ENCODE measurements at regions not wholly inside any gene's neighbourhood (a gene's known extent, or its start where the extent isn't known, plus 50 kb on each side); places are given as distances from the start of the nearest gene placed in this dataset.
"Not testable (repeated sequence)": the region's sequence is repeated elsewhere in the genome, so short reads cannot be mapped to it uniquely, and the experiment has no call there.

DNA sequence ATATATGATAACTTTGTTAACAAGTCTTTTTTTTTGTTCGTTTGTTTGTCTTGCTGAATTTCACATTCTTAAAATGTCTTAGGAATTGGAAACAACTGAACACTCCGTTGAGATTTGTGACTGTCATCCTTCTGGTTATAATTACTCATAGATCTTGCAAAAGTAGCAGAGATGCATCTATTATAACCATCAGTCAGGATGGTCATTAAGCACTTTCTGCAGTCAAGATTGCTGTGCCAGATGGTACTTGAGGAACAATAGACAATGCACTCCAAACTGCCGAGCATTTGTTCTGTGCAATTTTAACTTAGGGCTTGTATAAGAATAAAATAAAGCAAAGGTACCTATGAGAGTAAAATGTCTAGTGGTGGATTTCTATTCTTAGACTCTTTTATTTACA, 710.1 kb upstream of the KCND2 start:
- DNase-seq (no peak), ATAC-seq (no peak)
- intact Hi-C loops (cut with micrococcal nuclease): no loop called here

DNA sequence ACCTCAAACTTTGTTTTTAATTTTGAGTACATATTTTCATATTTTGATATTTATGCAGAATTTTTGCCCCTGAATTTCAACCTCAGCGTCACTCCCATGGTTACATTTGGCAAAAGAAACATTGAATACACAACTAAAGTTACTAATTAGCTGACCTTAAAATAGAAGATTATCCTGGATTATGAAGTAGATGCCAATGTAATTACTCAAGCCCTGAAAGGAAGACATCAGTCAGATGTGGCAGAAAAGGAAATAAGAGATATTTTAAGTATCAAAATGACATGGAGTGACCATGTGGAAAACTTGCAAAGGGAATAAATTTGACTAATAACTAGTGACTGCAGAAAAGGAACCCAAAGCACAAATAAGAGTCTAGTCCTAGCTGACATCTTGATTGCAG, 701.3 kb upstream of the KCND2 start:
- intact Hi-C loops (cut with micrococcal nuclease): no loop called here
- no peak for ATAC-seq
- DNase-seq: no peak

- DNase-seq: no peak
- peak; percentile 25 for ATAC-seq
- intact Hi-C loops (cut with micrococcal nuclease): no loop called here
Measured at GRCh38 chr7:119572132-119572531, 700.8 kb upstream of the KCND2 start.

GRCh38 chr7:119572541-119572940, 700.4 kb upstream of the KCND2 start:
- ATAC-seq (no peak), DNase-seq (no peak)
- intact Hi-C loops (cut with micrococcal nuclease): no loop called here

DNA sequence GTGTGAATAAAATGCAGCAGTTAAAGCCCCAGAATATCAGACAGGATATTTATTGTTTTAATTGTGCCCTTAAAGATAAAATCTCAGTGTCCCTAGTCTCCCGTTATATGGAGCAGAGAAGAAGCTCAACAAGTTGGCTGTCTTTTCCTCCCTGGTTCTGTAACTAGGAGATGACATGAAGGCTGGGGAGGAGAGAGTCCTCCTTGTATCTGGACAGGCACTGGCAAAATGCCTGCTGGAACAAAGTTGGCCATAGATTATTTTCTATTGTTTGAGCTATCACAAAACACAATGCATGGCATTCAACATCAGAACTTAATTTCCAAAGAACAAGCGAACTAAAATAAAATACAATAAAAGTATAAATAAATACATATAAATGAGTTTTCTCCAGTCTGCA, 694.9 kb upstream of the KCND2 start:
- ATAC-seq: no peak
- intact Hi-C loops (cut with micrococcal nuclease): no loop called here
- no peak for DNase-seq

DNA sequence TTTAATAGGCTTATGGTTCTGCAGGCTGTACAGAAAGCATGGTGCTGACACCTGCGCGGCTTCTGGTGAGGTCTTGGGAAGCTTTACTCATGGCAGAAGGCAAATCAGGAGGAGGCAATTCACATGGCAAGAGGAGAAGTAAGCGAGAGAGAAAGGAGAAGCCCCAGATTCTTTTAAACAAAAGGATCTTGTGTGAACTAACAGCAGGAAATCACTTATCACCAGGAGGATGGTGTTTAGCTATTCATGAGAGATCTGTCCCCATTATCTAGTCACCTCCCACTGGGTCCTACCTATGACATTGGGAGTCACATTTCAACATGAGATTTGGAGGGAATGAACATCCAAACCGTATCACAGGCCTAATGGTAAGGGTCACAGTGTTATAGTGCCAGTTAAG, 678.0 kb upstream of the KCND2 start:
- ATAC-seq: no peak
- intact Hi-C loops (cut with micrococcal nuclease): no loop called here
- DNase-seq: no peak

- DNase-seq: no peak
- intact Hi-C loops (cut with micrococcal nuclease): no loop called here
- no peak for ATAC-seq
Measured at GRCh38 chr7:119596651-119597050, 676.3 kb upstream of the KCND2 start.

DNA sequence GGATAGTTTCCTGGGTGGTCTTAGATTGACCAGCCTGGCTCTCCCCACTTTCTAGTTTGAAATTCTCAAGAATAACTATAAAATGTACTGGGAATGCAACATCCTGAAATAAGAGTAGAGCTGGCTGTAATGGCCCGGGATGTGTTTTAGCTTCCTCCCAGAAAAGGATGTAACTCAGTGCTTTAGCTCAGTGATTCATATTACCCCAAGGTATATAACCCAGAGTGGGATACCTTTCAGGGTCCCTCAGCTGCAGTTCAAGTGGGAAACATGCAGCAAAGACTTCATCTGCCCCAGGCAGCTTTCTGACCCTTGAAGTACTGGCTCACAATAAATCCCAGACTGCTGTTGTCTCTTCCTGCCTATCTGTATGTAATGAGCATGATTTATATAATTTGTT, 666.7 kb upstream of the KCND2 start:
- intact Hi-C loops (cut with micrococcal nuclease): no loop called here
- no peak for DNase-seq
- ATAC-seq: no peak

GRCh38 chr7:119620769-119621168, 652.2 kb upstream of the KCND2 start:
- DNase-seq (no peak), ATAC-seq (no peak)
- intact Hi-C loops (cut with micrococcal nuclease): no loop called here

GRCh38 chr7:119623427-119623826, 649.5 kb upstream of the KCND2 start:
- ATAC-seq (no peak), DNase-seq (no peak)
- intact Hi-C loops (cut with micrococcal nuclease): no loop called here

DNA sequence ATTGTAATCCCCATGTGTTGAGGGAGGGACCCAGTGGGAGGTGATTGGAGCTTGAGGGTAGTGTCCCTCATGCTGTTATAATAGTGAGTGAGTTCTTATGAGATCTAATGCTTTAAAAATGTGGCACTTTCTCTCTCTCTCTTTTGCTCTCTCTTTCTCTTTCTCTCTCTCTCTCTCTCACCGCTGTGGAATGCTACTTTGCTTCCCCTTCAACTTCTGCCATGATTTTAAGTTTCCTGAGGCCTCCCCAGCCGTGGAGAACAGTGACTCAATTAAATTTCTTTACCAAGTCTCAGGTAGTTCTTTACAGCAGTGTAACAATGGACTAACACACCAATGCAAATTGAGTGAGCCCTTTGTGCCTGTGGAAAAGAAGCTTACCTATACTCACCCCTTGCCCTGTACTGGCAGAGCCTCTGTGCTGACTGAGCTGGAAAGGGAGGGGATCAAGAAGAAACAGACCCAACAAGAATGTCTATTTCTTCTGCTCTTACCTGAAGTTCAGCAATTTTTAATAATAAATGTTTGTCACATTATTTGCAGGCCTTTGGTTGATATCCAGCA, 642.5 kb upstream of the KCND2 start:
- no peak for DNase-seq
- intact Hi-C loops (cut with micrococcal nuclease): no loop called here
- ATAC-seq: no peak

- DNase-seq; ATAC-seq; intact Hi-C loops (cut with micrococcal nuclease): not testable (repeated sequence)
Measured at GRCh38 chr7:119633812-119634211, 639.2 kb upstream of the KCND2 start.

GRCh38 chr7:119640326-119640725, 632.6 kb upstream of the KCND2 start:
- ATAC-seq: no peak
- intact Hi-C loops (cut with micrococcal nuclease): no loop called here
- DNase-seq: no peak

DNA sequence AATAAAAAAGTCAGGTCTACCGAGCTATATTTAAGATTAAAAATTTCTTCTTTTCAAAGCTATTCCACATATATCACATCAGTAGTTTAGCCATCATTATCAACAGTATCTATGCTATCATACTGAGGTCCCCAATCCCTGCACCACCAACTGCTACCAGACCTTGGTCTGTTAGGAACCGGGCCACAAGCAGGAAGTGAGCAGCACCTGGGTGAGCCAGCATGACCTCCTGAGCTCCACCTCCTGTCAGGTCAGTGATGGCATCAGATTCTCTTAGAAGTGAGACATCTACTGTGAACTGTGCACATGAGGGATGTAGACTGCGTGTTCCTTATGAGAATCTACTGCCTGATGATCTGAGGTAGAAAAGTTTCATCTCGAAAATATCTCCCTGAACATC, 632.1 kb upstream of the KCND2 start:
- DNase-seq: no peak
- ATAC-seq: no peak

GRCh38 chr7:119643558-119643957, 629.4 kb upstream of the KCND2 start:
- intact Hi-C loops (cut with micrococcal nuclease): no loop called here
- ATAC-seq (no peak), DNase-seq (no peak)

More for the DNA sequence above, 632.1 kb upstream of the KCND2 start:
- intact Hi-C loops (cut with micrococcal nuclease): no loop called here

- intact Hi-C loops (cut with micrococcal nuclease): no loop called here
- DNase-seq (no peak), ATAC-seq (no peak)
Measured at GRCh38 chr7:119647286-119647685, 625.7 kb upstream of the KCND2 start.

DNA sequence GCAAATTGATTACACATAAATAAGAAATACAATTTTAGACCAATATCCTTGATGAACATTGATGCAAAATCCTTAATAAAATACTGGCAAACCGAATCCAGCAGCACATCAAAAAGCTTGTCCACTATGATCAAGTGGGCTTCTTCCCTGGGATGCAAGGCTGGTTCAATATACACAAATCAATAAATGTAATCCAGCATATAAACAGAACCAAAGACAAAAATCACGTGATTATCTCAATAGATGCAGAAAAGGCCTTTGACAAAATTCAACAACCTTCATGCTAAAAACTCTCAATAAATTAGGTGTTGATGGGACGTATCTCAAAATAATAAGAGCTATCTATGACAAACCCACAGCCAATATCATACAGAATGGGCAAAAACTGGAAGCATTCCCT, 624.2 kb upstream of the KCND2 start:
- intact Hi-C loops (cut with micrococcal nuclease); DNase-seq; ATAC-seq: not testable (repeated sequence)

DNA sequence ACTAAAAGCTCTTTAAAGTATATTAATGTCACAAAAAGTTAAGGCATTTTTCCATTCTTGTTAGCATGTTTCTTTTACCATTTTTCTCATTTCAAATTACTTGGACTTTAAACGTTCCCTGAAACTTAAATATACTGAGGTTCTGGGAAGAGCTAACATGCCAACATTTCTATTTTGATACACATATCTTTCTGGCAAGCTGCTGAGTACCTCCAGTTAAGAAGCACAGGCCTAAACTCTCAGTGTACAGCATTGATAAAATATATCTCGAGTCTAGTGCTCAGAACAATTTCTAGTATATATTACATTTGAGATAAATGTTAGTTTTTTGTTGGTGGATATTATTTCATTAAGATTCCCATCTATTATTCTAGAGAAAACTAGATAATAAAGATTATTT, 612.9 kb upstream of the KCND2 start:
- peak; percentile 63 for ATAC-seq
- intact Hi-C loops (cut with micrococcal nuclease): no loop called here
- DNase-seq: no peak

DNA sequence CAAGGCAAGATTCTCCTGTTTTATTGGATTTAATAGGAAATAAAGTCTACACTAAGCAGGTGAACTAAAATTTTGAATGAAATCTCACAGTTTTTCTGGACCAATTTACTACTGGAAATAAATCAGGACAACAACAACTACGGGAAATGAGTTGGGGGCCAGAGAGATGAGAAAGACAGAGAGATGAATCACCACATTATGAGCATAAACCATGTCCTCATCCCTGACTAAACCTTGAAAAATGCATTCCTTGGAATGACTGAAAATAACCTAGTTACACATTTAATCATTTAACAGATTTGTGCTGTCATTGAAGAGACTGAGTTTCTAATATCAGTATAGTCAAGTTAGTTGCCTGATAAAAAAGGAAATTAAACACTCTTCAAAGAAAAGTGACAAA, 608.4 kb upstream of the KCND2 start:
- no peak for DNase-seq
- intact Hi-C loops (cut with micrococcal nuclease): no loop called here
- ATAC-seq: no peak

DNA sequence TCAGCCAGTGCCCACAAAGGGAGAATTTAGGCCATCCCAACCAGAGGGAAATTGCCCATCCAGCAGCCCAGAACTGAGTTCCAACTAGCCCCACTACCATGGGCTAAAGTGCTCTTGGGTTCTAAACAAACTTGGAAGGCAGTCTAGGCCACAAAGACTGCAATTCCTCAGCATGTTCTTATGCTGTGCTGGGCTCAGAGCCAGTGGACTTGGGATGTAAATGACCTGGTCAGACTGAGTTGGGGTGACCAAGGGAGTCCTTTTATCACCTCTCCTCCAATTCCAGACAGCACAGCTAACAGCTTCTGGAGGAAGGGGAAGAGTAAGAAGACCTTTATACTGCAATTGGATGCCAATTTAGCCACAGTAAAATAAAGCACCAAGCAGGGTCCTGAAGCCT, 607.2 kb upstream of the KCND2 start:
- no peak for DNase-seq
- intact Hi-C loops (cut with micrococcal nuclease): no loop called here
- no peak for ATAC-seq

DNA sequence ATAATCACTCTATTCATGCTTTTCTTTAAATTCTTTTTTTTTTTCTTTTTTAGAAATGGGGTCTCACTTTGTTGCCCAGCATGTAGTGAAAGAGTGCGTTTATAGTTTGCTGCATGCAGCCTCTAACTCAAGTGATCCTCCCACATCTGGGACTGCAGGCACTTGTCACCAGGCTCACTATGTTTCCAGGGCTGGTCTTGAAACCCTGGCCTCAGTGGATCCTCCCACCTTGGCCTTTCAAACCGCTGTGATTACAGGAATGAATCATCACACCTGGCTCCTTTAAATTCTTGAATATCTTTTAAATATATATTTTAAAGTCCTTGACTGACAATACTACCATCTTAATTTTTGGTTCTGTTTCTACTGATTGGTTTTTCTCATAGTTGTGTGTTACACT, 591.6 kb upstream of the KCND2 start:
- no peak for ATAC-seq
- intact Hi-C loops (cut with micrococcal nuclease): no loop called here
- DNase-seq: no peak

DNA sequence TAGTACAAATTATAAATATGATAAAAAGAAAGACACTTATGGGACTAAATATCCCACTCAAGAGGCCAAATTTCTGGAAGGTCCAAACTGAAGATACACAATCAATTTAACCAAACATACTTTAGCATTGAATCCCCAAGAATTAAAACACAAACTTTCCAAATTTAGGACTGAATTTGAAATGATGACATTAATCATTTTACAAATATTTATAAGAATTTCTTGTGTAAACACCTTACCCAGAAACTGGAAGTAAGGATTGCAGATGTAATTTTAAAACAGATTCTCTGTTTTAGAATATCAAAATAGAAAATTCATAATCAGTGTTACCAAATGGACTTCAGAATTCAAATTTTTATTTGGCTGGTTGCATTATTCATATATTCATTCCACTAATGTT, 588.2 kb upstream of the KCND2 start:
- no peak for DNase-seq
- intact Hi-C loops (cut with micrococcal nuclease): no loop called here
- ATAC-seq: no peak

All from left ventricle myocardium superior (tissue), 1 donor.